ENCODE measurements at regions not wholly inside any gene's neighbourhood (a gene's known extent, or its start where the extent isn't known, plus 50 kb on each side); places are given as distances from the start of the nearest gene placed in this dataset.
"Not testable (repeated sequence)": the region's sequence is repeated elsewhere in the genome, so short reads cannot be mapped to it uniquely, and the experiment has no call there.

GRCh38 chr7:81293806-81294205 lies 375.0 kb upstream of the SEMA3C start:
- Histone ChIP-seq H3K9me3 (ENCODE audit: control insufficient read depth in 2 of 3, low read length in 3 of 3) (no peaks in the 10 kb centered on the region), H3K36me3 (ENCODE audit: control insufficient read depth in 2 of 3, insufficient read depth in 3 of 3, low read length in 3 of 3) (no peaks in the 10 kb centered on the region), H3K27ac (ENCODE audit: low read depth, low read length) (no peak overlapping the region), H3K27me3 (ENCODE audit: control insufficient read depth in 2 of 2, insufficient read depth in 2 of 2, low read length in 2 of 2) (no peaks in the 10 kb centered on the region), H3K4me1 (ENCODE audit: control insufficient read depth in 2 of 2, insufficient read depth in 2 of 2, low read length in 2 of 2) (no peaks in the 10 kb centered on the region), H3K4me3 (ENCODE audit: low read length) (no peak overlapping the region)
- no peaks in the 10 kb centered on the region for H3K4me1 Mint-ChIP-seq
- intact Hi-C loops (cut with micrococcal nuclease) = no loop called here
- ChIA-PET POLR2A (no interaction called here), CTCF (no interaction called here)
- H3K36me3 Mint-ChIP-seq = no peaks in the 10 kb centered on the region
- peaks cover 0 to 6% (median 0%) of the 10 kb centered on the region in 11 donors for H3K9me3 Mint-ChIP-seq
- ATAC-seq (no peak), DNase-seq (no peak)
- no peaks in the 10 kb centered on the region for H3K27me3 Mint-ChIP-seq
- H3K4me3 Mint-ChIP-seq = no peak overlapping the region
- H3K27ac Mint-ChIP-seq = no peak overlapping the region

DNA sequence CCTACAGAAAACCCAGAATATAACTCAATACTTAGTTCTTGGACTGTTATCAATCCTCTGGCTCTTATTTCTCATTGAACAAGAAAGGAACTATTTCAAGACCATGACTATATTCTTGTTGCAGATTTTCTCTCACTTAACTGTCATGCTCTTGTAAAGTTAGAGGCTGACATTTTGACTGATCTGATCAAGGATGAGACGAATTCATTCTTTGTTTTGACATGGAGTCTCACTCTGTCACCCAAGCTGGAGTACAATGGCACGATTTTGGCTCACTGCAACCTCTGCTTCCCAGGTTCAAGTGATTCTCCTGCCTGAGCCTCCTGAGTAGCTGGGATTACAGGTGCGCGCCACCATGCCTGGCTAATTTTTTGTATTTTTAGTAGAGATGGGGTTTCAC lies 367.9 kb upstream of the SEMA3C start:
- H3K9me3 ChIP-seq (ENCODE audit: control insufficient read depth in 2 of 3, low read length in 3 of 3); H3K4me3 Mint-ChIP-seq; ATAC-seq; H3K4me1 ChIP-seq (ENCODE audit: control insufficient read depth in 2 of 2, insufficient read depth in 2 of 2, low read length in 2 of 2); CTCF ChIA-PET; H3K36me3 Mint-ChIP-seq; H3K27me3 Mint-ChIP-seq; DNase-seq; H3K36me3 ChIP-seq (ENCODE audit: control insufficient read depth in 2 of 3, insufficient read depth in 3 of 3, low read length in 3 of 3); intact Hi-C loops (cut with micrococcal nuclease); H3K27me3 ChIP-seq (ENCODE audit: control insufficient read depth in 2 of 2, insufficient read depth in 2 of 2, low read length in 2 of 2); H3K4me1 Mint-ChIP-seq; POLR2A ChIA-PET; H3K27ac Mint-ChIP-seq; H3K4me3 ChIP-seq (ENCODE audit: low read length); H3K27ac ChIP-seq (ENCODE audit: low read depth, low read length): not testable (repeated sequence)
- peaks cover 0 to 12% (median 7%) of the 10 kb centered on the region in 11 donors for H3K9me3 Mint-ChIP-seq

DNA sequence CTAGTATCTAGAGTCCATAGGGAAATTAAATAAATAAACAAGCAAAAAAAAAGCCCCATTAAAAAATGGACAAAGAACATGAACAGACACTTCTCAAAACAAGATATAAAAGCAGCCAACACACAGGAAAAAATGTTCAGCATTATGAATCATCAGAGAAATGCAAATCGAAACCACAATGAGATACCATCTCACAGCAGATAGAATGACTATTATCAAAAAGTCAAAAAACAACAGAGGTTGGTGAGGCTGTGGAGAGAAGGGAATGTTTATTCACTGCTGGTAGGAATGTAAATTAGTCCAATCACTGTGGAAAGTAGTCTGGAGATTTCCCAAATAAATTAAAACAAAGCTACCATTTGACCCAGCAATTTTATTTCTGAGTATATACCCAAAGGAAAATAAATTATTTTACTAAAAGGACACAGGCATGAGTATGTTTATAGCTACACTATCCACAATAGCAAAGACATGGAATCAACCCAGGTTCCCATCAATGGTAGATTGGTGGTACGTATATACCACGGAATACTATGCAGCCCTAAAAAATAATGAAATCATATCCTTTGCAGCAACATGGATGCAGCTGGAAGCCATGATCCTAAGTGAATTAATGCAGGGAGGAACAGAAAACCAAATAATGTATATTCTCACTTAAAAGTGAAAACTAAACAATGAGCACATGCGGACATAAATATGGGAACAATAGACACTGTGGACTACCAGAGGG lies 366.5 kb upstream of the SEMA3C start:
- Mint-ChIP-seq H3K4me3 (no peak overlapping the region), H3K36me3 (peaks cover 0 to 5% (median 0%) of the 10 kb centered on the region in 5 donors), H3K27me3 (no peaks in the 10 kb centered on the region), H3K27ac (no peak overlapping the region), H3K4me1 (no peaks in the 10 kb centered on the region), H3K9me3 (peaks cover 0 to 12% (median 8%) of the 10 kb centered on the region in 11 donors)
- no peaks in the 10 kb centered on the region for H3K36me3 ChIP-seq (ENCODE audit: control insufficient read depth in 2 of 3, insufficient read depth in 3 of 3, low read length in 3 of 3)
- H3K27ac ChIP-seq (ENCODE audit: low read depth, low read length) = no peak overlapping the region
- CTCF ChIA-PET = no interaction called here
- DNase-seq (no peak), ATAC-seq (no peak)
- no peak overlapping the region for H3K4me3 ChIP-seq (ENCODE audit: low read length)
- H3K9me3 ChIP-seq (ENCODE audit: control insufficient read depth in 2 of 3, low read length in 3 of 3) = no peaks in the 10 kb centered on the region
- H3K27me3 ChIP-seq (ENCODE audit: control insufficient read depth in 2 of 2, insufficient read depth in 2 of 2, low read length in 2 of 2) = no peaks in the 10 kb centered on the region
- intact Hi-C loops (cut with micrococcal nuclease) = no loop called here
- POLR2A ChIA-PET = no interaction called here
- no peaks in the 10 kb centered on the region for H3K4me1 ChIP-seq (ENCODE audit: control insufficient read depth in 2 of 2, insufficient read depth in 2 of 2, low read length in 2 of 2)

- H3K27ac Mint-ChIP-seq = no peak overlapping the region
- Histone ChIP-seq H3K4me1 (ENCODE audit: control insufficient read depth in 2 of 2, insufficient read depth in 2 of 2, low read length in 2 of 2) (no peaks in the 10 kb centered on the region), H3K4me3 (ENCODE audit: low read length) (no peak overlapping the region), H3K27me3 (ENCODE audit: control insufficient read depth in 2 of 2, insufficient read depth in 2 of 2, low read length in 2 of 2) (no peaks in the 10 kb centered on the region), H3K27ac (ENCODE audit: low read depth, low read length) (no peak overlapping the region), H3K9me3 (ENCODE audit: control insufficient read depth in 2 of 3, low read length in 3 of 3) (no peaks in the 10 kb centered on the region), H3K36me3 (ENCODE audit: control insufficient read depth in 2 of 3, insufficient read depth in 3 of 3, low read length in 3 of 3) (no peaks in the 10 kb centered on the region)
- H3K27me3 Mint-ChIP-seq = no peaks in the 10 kb centered on the region
- POLR2A ChIA-PET = no interaction called here
- no peak for DNase-seq
- no peaks in the 10 kb centered on the region for H3K4me1 Mint-ChIP-seq
- peaks cover 0 to 12% (median 8%) of the 10 kb centered on the region in 11 donors for H3K9me3 Mint-ChIP-seq
- intact Hi-C loops (cut with micrococcal nuclease) = no loop called here
- no peak for ATAC-seq
- H3K36me3 Mint-ChIP-seq = peaks cover 0 to 5% (median 0%) of the 10 kb centered on the region in 5 donors
- CTCF ChIA-PET = no interaction called here
- no peak overlapping the region for H3K4me3 Mint-ChIP-seq
Observed at GRCh38 chr7:81284576-81284975, 365.7 kb upstream of the SEMA3C start.

DNA sequence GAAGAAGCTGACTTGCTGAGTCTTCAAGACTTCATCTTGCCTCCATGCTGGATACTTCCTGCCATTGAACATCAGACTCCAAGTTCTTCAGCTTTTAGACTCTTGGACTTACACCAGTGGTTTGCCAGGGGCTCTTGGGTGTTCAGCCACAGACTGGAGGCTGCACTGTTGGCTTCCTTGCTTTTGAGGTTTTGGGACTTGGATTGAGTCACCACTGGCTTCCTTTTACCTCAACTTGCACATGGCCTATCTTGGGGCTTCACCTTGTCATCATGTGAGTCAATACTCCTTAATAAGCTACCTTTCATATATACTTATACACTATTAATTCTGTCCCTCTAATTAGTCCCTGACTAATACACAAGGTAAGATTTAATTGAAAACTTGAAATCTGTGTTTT lies 361.7 kb upstream of the SEMA3C start:
- Histone ChIP-seq H3K4me1 (ENCODE audit: control insufficient read depth in 2 of 2, insufficient read depth in 2 of 2, low read length in 2 of 2) (no peaks in the 10 kb centered on the region), H3K9me3 (ENCODE audit: control insufficient read depth in 2 of 3, low read length in 3 of 3) (no peaks in the 10 kb centered on the region), H3K27me3 (ENCODE audit: control insufficient read depth in 2 of 2, insufficient read depth in 2 of 2, low read length in 2 of 2) (no peaks in the 10 kb centered on the region), H3K4me3 (ENCODE audit: low read length) (no peak overlapping the region), H3K27ac (ENCODE audit: low read depth, low read length) (no peak overlapping the region), H3K36me3 (ENCODE audit: control insufficient read depth in 2 of 3, insufficient read depth in 3 of 3, low read length in 3 of 3) (no peaks in the 10 kb centered on the region)
- intact Hi-C loops (cut with micrococcal nuclease) = no loop called here
- no peak overlapping the region for H3K4me3 Mint-ChIP-seq
- H3K9me3 Mint-ChIP-seq = peaks cover under 1 to 13% (median 4%) of the 10 kb centered on the region in 11 donors
- ChIA-PET POLR2A (no interaction called here), CTCF (no interaction called here)
- H3K27me3 Mint-ChIP-seq = no peaks in the 10 kb centered on the region
- H3K4me1 Mint-ChIP-seq = no peaks in the 10 kb centered on the region
- H3K27ac Mint-ChIP-seq = no peak overlapping the region
- no peak for DNase-seq
- peaks cover 0 to 5% (median 0%) of the 10 kb centered on the region in 5 donors for H3K36me3 Mint-ChIP-seq
- ATAC-seq = no peak

DNA sequence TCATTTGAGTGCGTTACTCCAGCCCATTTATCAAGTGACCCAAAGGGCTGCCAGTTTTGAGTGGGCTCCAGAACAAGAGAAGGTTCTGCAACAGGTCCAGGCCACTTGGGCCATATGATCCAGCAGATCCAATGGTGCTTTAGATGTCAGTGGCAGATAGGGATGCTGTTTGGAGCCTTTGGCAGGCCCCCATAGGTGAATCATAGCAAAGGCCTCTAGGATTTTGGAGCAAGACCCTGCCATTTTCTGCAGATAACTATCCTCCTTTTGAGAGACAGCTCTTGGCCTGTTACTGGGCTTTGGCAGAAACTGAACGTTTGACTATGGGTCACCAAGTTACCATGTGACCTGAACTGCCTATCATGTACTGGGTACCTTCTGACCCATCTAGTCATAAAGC lies 358.8 kb upstream of the SEMA3C start:
- H3K4me3 ChIP-seq (ENCODE audit: low read length) = no peak overlapping the region
- H3K27me3 Mint-ChIP-seq = no peaks in the 10 kb centered on the region
- no peak overlapping the region for H3K27ac Mint-ChIP-seq
- peaks cover 0 to 6% (median 0%) of the 10 kb centered on the region in 3 experiments for H3K9me3 ChIP-seq (ENCODE audit: control insufficient read depth in 2 of 3, low read length in 3 of 3)
- H3K36me3 ChIP-seq (ENCODE audit: control insufficient read depth in 2 of 3, insufficient read depth in 3 of 3, low read length in 3 of 3) = no peaks in the 10 kb centered on the region
- intact Hi-C loops (cut with micrococcal nuclease) = no loop called here
- H3K4me3 Mint-ChIP-seq = no peak overlapping the region
- POLR2A ChIA-PET = no interaction called here
- no peak overlapping the region for H3K27ac ChIP-seq (ENCODE audit: low read depth, low read length)
- no peaks in the 10 kb centered on the region for H3K27me3 ChIP-seq (ENCODE audit: control insufficient read depth in 2 of 2, insufficient read depth in 2 of 2, low read length in 2 of 2)
- DNase-seq (no peak), ATAC-seq (no peak)
- CTCF ChIA-PET = no interaction called here
- H3K36me3 Mint-ChIP-seq = no peaks in the 10 kb centered on the region
- H3K4me1 ChIP-seq (ENCODE audit: control insufficient read depth in 2 of 2, insufficient read depth in 2 of 2, low read length in 2 of 2) = no peaks in the 10 kb centered on the region
- H3K4me1 Mint-ChIP-seq = no peaks in the 10 kb centered on the region
- peaks cover 0 to 14% (median 4%) of the 10 kb centered on the region in 11 donors for H3K9me3 Mint-ChIP-seq

GRCh38 chr7:81273601-81274397 lies 354.9 kb upstream of the SEMA3C start:
- Histone ChIP-seq H3K27me3 (ENCODE audit: control insufficient read depth in 2 of 2, insufficient read depth in 2 of 2, low read length in 2 of 2) (no peaks in the 10 kb centered on the region), H3K4me1 (ENCODE audit: control insufficient read depth in 2 of 2, insufficient read depth in 2 of 2, low read length in 2 of 2) (no peaks in the 10 kb centered on the region), H3K36me3 (ENCODE audit: control insufficient read depth in 2 of 3, insufficient read depth in 3 of 3, low read length in 3 of 3) (no peaks in the 10 kb centered on the region), H3K27ac (ENCODE audit: low read depth, low read length) (no peak overlapping the region), H3K9me3 (ENCODE audit: control insufficient read depth in 2 of 3, low read length in 3 of 3) (peaks cover 0 to 6% (median 0%) of the 10 kb centered on the region in 3 experiments), H3K4me3 (ENCODE audit: low read length) (no peak overlapping the region)
- POLR2A ChIA-PET = no interaction called here
- no peaks in the 10 kb centered on the region for H3K4me1 Mint-ChIP-seq
- peaks cover 0 to 15% (median 0%) of the 10 kb centered on the region in 11 donors for H3K9me3 Mint-ChIP-seq
- H3K27me3 Mint-ChIP-seq = no peaks in the 10 kb centered on the region
- ATAC-seq (no peak), DNase-seq (no peak)
- no peak overlapping the region for H3K27ac Mint-ChIP-seq
- intact Hi-C loops (cut with micrococcal nuclease) = no loop called here
- CTCF ChIA-PET = no interaction called here
- H3K4me3 Mint-ChIP-seq = no peak overlapping the region
- no peaks in the 10 kb centered on the region for H3K36me3 Mint-ChIP-seq

Measured in naive thymus-derived CD4-positive, alpha-beta T cell (primary cell).